OCI-LY1 (cell line): ENCODE measurements at regions not wholly inside any gene's neighbourhood (a gene's known extent, or its start where the extent isn't known, plus 50 kb on each side); places are given as distances from the start of the nearest gene placed in this dataset.

Experiments used
- CTCF ChIP-seq: fragments of 200-600 bp; sonication (generic), shearing (Covaris generic); IDR thresholded peaks from 2 replicates; pipeline ENCODE4 v1.5.1; 2017; ENCODE audit warnings: mild to moderate bottlenecking, antibody characterized with exemption, low read length, moderate library complexity, mixed read lengths
- EZH2 ChIP-seq: fragments of 200-600 bp; sonication (generic), shearing (Covaris generic); IDR thresholded peaks from 2 replicates; pipeline ENCODE4 v1.8.0; 2017; ENCODE audit warnings: borderline replicate concordance, mixed run types, mild to moderate bottlenecking, antibody characterized with exemption, low read length, moderate library complexity, mixed read lengths

- TF ChIP-seq EZH2: no peak
- TF ChIP-seq CTCF: no peak
These were observed 1092.7 kb upstream of the GOT2 start for GRCh38 chr16:59826767-59827166.
